C4-2B (cell line): ENCODE measurements at regions not wholly inside any gene's neighbourhood (a gene's known extent, or its start where the extent isn't known, plus 50 kb on each side); places are given as distances from the start of the nearest gene placed in this dataset.

Experiments
- ZFX ChIP-seq: fragments of 450-650 bp; IDR thresholded peaks from 2 replicates; pipeline ENCODE4 v1.6.1; 2017
- TF ChIP-seq, protein P1 (sequence below): fragments of 450-650 bp; conservative IDR thresholded peaks from 2 replicates; pipeline ENCODE4 v1.5.1; 2017; ENCODE audit warnings: mild to moderate bottlenecking

DNA sequence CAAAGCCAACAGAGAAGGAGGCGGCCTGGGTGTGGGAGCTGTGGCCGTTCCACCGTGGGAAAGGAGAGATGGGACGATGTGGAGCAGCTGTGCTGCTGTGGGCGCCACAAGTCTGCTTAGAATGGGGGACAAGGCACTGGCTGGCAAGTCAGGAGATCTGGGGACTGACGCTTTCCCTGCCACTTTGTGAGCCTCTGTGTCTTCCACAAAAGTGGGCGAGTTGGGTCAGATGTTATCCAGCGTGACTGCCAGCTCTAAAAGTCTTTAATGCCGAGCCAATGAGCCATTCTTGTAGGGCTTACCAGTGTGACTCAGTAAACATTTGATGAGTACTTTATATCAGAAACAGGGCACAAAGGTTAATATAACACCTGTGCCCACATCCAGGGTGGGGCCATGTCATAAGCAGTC lies 113.6 kb upstream of the MGAT5 start:
- TF ChIP-seq, protein P1, sequence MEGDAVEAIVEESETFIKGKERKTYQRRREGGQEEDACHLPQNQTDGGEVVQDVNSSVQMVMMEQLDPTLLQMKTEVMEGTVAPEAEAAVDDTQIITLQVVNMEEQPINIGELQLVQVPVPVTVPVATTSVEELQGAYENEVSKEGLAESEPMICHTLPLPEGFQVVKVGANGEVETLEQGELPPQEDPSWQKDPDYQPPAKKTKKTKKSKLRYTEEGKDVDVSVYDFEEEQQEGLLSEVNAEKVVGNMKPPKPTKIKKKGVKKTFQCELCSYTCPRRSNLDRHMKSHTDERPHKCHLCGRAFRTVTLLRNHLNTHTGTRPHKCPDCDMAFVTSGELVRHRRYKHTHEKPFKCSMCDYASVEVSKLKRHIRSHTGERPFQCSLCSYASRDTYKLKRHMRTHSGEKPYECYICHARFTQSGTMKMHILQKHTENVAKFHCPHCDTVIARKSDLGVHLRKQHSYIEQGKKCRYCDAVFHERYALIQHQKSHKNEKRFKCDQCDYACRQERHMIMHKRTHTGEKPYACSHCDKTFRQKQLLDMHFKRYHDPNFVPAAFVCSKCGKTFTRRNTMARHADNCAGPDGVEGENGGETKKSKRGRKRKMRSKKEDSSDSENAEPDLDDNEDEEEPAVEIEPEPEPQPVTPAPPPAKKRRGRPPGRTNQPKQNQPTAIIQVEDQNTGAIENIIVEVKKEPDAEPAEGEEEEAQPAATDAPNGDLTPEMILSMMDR = no peak
- TF ChIP-seq ZFX = no peak
